Gastroesophageal sphincter (tissue), 4 donors: ENCODE measurements at regions not wholly inside any gene's neighbourhood (a gene's known extent, or its start where the extent isn't known, plus 50 kb on each side); places are given as distances from the start of the nearest gene placed in this dataset.

Experiments used
- ATAC-seq: fragments of 150-250 bp; one replicate; pipeline ENCODE4 v1.9.1; 2016; ENCODE audit warnings: mild to moderate bottlenecking, moderate library complexity
- H3K27ac ChIP-seq, 4 donors: fragments of 200-600 bp; sonication (generic) in 3 of 4; 1 replicate in 3 of 4; 2 replicates in 1 of 4; pipeline ENCODE4 v1.5.1; 2016 to 2019
- H3K27me3 ChIP-seq: fragments of 200-600 bp; sonication (generic); one replicate; pipeline ENCODE4 v1.5.1; 2019
- H3K36me3 ChIP-seq, 2 donors: fragments of 200-600 bp; sonication (generic); one replicate each; pipeline ENCODE4 v1.5.1; 2019; ENCODE audit warnings: control low read depth in 1 of 2
- H3K4me1 ChIP-seq, 3 donors: fragments of 200-600 bp; sonication (generic); 1 replicate in 2 of 3; 2 replicates in 1 of 3; pipeline ENCODE4 v1.5.1; 2016 to 2019; ENCODE audit warnings: control low read depth in 2 of 3
- H3K4me3 ChIP-seq, 2 donors: fragments of 200-600 bp; sonication (generic); one replicate each; pipeline ENCODE4 v1.5.1; 2019; ENCODE audit warnings: mild to moderate bottlenecking in 1 of 2, moderate library complexity in 1 of 2
- H3K9me3 ChIP-seq, 3 donors: fragments of 200-600 bp; sonication (generic); one replicate each; pipeline ENCODE4 v1.5.1; 2017 to 2019; ENCODE audit warnings: control low read depth in 2 of 3
- CTCF ChIP-seq, 4 experiments: fragments of 200-600 bp in 2 of 4; fragments of 450-650 bp in 2 of 4; sonication (generic) in 1 of 4; IDR thresholded peaks; one replicate each; pipeline ENCODE4 v1.5.1; 2017 to 2019; ENCODE audit warnings: antibody characterized with exemption in 4 of 4, mild to moderate bottlenecking in 2 of 4, moderate library complexity in 2 of 4
- EP300 ChIP-seq: sonication (generic); formaldehyde crosslinking; IDR thresholded peaks from one replicate; pipeline ENCODE4 v1.6.1; 2017; ENCODE audit warnings: antibody characterized with exemption, mild to moderate bottlenecking
- POLR2A ChIP-seq, 2 donors: fragments of 450-650 bp; IDR thresholded peaks; one replicate each; pipeline ENCODE4 v1.6.1; 2017; ENCODE audit warnings: antibody characterized with exemption in 2 of 2, mild to moderate bottlenecking in 2 of 2, moderate library complexity in 1 of 2
- POLR2AphosphoS5 ChIP-seq: sonication (generic); formaldehyde crosslinking; IDR thresholded peaks from one replicate; pipeline ENCODE4 v1.6.1; 2017; ENCODE audit warnings: antibody characterized with exemption
- WGBS, 2 donors: methylation state at CpG; one replicate each; pipeline ENCODE4 v1.1.5; 2018; ENCODE audit warnings: low coverage in 1 of 2; 5-methylcytosine and 5-hydroxymethylcytosine counted together

DNA sequence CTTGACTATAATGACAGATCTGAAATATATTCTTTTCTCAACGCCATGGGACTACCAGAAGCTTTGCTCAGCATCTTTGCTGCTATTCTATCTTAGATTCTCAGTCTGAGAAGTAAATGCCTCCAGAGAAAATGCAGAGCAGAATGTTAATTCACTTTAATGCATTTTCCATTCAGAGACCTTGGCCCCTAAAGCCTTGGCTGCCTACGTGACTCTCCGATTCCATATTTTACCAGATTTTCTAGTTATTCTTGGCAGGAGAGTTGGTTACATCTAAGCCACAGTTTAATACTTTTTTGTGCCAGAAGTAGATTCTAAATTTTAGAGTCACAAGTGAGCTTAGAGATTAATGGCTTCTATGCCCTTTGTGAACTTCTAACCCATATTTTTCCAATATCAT, 837.1 kb upstream of the POU3F3 start:
- Histone ChIP-seq H3K27ac (no peak overlapping the region), H3K27me3 (no peaks in the 10 kb centered on the region), H3K36me3 (no peaks in the 10 kb centered on the region), H3K9me3 (no peaks in the 10 kb centered on the region), H3K4me3 (no peak overlapping the region), H3K4me1 (no peaks in the 10 kb centered on the region)
- no peak for ATAC-seq
- TF ChIP-seq CTCF (IDR thresholded peaks at IDR 0.05) (no peak), EP300 (no peak), POLR2A (IDR thresholded peaks at IDR 0.05) (no peak), POLR2AphosphoS5 (no peak)
- WGBS, 2 donors: 40 to 71% methylated on average over 1 to 3 of the region's 3 CpGs

GRCh38 chr2:104023306-104023705, 830.6 kb upstream of the POU3F3 start:
- Histone ChIP-seq H3K4me3 (no peak overlapping the region), H3K36me3 (no peaks in the 10 kb centered on the region), H3K9me3 (no peaks in the 10 kb centered on the region), H3K27ac (no peak overlapping the region), H3K4me1 (no peaks in the 10 kb centered on the region), H3K27me3 (peaks cover 8% of the 10 kb centered on the region)
- ATAC-seq: no peak
- WGBS, 2 donors: 71 to 92% methylated on average over 2 of the region's 2 CpGs
- TF ChIP-seq CTCF (IDR thresholded peaks at IDR 0.05) (no peak), POLR2A (IDR thresholded peaks at IDR 0.05) (no peak), POLR2AphosphoS5 (no peak), EP300 (no peak)

DNA sequence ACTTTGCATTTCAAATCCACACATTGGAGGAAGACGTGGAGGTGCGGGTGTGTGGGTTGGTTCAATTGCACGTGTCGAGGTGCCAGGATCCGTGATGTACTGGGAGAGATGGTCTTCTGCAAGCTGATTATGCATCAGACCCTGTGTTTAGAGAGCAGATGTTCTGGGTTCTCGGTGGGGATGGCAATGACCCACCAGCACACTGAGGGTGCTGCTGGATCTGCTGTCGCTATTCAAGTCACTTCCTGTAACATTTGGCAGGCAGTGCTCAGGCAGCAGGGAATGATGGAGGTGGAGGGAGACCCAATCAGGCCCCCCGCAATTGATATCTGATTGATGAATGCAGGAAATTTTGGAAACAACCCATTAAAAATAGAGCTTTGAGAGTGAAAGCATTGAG, 830.1 kb upstream of the POU3F3 start:
- WGBS, 2 donors: 30 to 40% methylated on average over 3 to 6 of the region's 8 CpGs
- H3K4me3 ChIP-seq: no peak overlapping the region
- H3K27me3 ChIP-seq: peaks cover 8% of the 10 kb centered on the region
- no peaks in the 10 kb centered on the region for H3K36me3 ChIP-seq
- TF ChIP-seq POLR2AphosphoS5 (no peak), POLR2A (IDR thresholded peaks at IDR 0.05) (no peak), CTCF (IDR thresholded peaks at IDR 0.05) (no peak), EP300 (no peak)
- no peaks in the 10 kb centered on the region for H3K4me1 ChIP-seq
- no peaks in the 10 kb centered on the region for H3K9me3 ChIP-seq
- no peak for ATAC-seq
- no peak overlapping the region for H3K27ac ChIP-seq

- Histone ChIP-seq H3K27me3 (peaks cover 8% of the 10 kb centered on the region), H3K4me1 (no peaks in the 10 kb centered on the region), H3K36me3 (no peaks in the 10 kb centered on the region), H3K27ac (no peak overlapping the region), H3K9me3 (no peaks in the 10 kb centered on the region), H3K4me3 (no peak overlapping the region)
- no peak for ATAC-seq
- TF ChIP-seq POLR2A (IDR thresholded peaks at IDR 0.05) (no peak), CTCF (IDR thresholded peaks at IDR 0.05) (no peak), EP300 (no peak), POLR2AphosphoS5 (no peak)
- WGBS, 2 donors: 24 to 86% methylated on average over 1 of the region's 1 CpG
Measured at GRCh38 chr2:104025295-104025694, 828.6 kb upstream of the POU3F3 start.

GRCh38 chr2:104026725-104027124, 827.2 kb upstream of the POU3F3 start:
- TF ChIP-seq EP300 (no peak), POLR2A (IDR thresholded peaks at IDR 0.05) (no peak), POLR2AphosphoS5 (no peak), CTCF (IDR thresholded peaks at IDR 0.05) (no peak)
- no peak overlapping the region for H3K27ac ChIP-seq
- no peak for ATAC-seq
- H3K4me3 ChIP-seq: no peak overlapping the region
- H3K27me3 ChIP-seq: peaks cover 8% of the 10 kb centered on the region
- no peaks in the 10 kb centered on the region for H3K4me1 ChIP-seq
- H3K9me3 ChIP-seq: no peaks in the 10 kb centered on the region
- no peaks in the 10 kb centered on the region for H3K36me3 ChIP-seq
- WGBS, 2 donors: 87 to 92% methylated on average over 2 to 11 of the region's 13 CpGs
